HG03575 (cell line): ENCODE measurements at regions not wholly inside any gene's neighbourhood (a gene's known extent, or its start where the extent isn't known, plus 50 kb on each side); places are given as distances from the start of the nearest gene placed in this dataset.
"Not testable (repeated sequence)": the region's sequence is repeated elsewhere in the genome, so short reads cannot be mapped to it uniquely, and the experiment has no call there.

Experiments used
- ATAC-seq: cut with Tn5 transposase; IDR thresholded peaks from one replicate; pipeline ENCODE4 v1.9.1; 2021; ENCODE audit not compliant: unreplicated experiment, insufficient number of reproducible peaks, low FRiP score; ENCODE audit errors: extremely low read depth

DNA sequence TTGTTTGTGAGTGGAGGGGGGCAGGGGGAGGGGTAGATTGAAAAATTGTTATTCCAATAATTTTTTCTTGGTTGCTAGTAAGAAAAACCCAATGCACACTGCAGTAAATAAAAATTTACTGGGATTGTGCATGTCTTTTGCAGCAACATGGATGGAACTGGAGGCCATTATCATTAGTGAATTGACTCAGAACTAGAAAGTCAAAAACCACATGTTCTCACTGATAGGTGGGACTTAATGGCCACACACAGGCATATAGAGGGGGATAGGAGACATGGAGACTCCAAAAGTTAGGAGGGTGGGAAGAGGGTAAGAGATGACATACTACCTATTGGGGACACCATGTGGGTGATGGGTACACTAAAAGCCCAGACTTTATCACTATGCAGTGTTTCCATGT lies 67.2 kb downstream of the BUB3 start:
- ATAC-seq: no peak

DNA sequence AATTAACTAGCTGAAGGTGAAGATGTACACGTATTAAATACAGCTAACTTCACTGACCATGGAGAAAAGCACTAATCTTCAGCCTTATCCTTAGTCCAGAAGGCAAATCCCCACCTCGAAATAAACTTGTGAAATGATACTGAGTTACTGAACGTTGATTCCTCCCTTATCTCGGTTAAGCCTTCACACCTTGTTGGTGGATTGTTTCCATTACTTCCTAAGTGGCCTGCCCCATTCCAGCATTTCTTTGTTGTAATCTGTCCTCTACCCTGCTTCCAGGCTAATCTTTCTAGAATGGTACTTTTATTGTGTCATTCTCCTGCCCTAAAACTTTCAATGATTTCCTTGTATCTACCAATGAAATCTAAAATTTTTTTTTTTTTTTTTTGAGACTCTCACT lies 68.6 kb downstream of the BUB3 start:
- no peak for ATAC-seq

DNA sequence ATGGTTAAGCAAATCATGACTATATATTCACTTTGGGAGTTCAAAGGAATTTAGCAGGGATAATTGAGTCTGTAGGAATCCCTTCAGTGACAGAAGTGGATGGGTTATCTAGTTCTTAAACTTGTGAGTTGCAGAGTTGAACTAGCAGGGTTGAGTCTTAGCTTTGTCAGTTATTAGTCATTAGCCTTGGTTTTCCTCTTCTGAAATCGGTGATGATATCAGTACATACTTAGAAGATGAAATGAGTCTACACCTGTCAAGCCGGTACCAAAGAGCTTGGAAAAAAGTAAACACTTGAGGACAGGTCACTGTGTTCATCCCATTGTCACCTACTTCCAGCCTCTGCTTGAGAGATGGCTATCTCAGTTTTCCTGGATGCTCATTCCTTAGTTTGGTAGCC lies 73.5 kb downstream of the BUB3 start:
- ATAC-seq: no peak

DNA sequence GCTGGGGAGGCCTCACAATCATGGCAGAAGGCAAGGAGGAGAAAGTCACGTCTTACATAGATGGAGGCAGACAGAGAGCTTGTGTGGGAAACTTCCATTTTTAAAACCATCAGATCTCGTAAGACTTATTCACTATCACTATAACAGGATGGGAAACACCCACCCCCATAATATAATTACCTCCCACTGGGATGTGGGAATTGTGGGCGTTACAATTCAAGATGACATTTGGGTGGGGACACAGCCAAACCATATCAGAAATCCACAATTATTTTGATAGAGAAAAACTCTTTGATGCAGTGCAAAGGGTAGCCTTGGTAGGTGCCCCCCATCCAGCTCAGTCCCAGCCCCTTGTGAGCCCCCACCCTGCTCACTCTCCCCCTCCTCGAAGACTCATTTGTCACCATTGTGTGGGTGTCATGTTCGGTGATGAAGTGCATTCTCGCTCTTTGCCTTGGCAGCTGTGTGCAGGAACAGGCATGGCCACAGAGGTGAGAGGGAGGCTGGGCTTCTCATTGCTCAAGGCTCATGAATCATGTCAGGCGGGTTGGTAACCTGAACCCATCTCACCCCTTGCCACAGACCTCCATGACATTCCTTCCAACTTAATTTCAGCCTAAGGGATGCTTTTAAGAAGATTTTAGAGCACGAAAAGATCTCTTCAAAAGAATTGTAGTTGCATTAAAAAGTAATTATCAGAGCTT lies 75.9 kb downstream of the BUB3 start:
- ATAC-seq: no peak

DNA sequence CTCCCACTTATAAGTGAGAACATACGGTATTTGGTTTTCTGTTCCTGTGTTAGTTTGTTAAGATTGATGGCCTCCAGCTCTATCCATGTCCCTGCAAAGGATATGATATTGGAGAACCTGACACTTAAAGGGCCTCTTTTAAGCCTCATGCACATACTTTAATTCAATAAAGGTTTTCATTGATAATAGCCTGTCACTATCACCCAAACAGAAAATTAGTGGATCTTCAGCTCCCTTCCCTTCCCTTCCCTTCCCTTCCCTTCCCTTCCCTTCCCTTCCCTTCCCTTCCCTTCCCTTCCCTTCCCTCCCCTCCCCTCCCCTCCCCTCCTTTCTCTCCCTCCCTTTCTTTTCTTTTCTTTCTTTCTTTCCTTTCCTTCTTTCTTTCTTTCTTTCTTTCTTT lies 78.7 kb downstream of the BUB3 start:
- not testable (repeated sequence) for ATAC-seq

DNA sequence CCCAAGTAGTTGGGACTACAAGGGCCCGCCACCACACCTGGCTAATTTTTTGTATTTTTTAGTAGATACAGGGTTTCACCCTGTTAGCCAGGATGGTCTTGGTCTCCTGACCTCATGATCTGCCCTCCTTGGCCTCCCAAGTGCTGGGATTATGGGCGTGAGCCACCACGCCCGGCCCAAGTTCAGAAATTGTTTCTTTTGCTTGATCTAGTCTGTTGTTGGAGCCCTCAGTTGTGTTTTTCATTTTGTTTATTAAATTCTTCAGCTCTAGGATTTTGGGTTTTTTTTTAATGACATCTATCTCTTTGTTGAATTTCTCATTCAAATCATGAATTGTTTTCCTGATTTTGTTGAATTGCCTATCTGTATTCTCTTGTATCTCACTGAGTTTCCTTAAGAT lies 80.8 kb downstream of the BUB3 start:
- ATAC-seq: not testable (repeated sequence)

DNA sequence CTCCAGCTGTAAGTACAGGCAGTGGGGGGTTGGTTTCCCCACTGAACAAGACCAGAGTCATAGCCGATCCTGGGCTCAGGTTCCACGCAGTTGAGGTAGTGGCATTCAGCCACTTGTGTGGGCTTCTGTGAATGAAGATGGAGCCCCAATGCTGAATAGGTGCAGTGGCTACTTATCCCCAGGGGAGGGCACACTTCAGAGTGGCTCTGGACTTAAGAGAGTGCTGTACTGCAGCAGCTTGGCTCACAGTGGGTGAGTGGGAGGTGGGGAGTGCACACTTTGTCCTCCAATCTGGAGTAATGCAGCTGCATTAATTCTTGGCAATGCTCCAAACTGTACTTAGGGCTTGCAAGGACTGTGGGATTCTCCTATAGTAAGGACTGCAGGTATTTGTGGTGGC lies 81.9 kb downstream of the BUB3 start:
- ATAC-seq: no peak

DNA sequence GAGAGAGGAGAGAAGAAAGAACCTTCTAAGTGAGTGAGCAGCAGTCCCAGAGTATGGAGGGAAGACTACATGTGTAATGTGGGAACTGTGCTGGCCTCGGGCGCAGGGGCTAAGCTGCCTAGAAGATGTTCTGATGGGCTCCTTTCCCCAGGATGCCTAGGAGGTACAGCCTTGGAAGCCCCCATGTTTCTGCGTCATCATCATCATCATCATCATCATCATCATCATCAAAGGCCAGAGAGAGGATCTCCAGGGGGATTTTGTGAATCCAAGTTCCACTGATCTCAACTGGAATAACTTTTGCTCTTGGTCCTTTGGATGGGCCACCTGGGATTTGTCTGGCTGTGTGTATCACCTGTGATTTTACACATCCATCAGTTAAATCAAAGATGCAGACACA lies 86.0 kb downstream of the BUB3 start:
- no peak for ATAC-seq

DNA sequence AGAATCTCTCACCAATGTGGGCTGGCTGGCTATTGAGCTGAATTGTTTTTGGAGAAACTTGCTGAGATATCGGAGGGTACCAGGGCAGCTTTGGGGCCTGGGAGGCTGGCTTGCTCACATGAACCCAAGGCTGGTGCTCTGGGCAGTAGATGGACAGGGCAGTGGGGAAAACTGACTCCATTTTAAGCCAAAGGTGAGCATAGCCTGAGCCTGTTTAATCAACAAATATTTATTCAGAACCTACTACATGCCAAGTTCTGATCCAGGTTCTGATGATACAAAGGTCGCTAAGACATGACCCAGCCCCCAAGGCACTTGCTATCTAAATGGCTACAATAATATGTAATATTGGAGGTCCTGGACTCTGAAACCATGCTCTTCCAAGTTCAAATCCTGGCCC lies 86.6 kb downstream of the BUB3 start:
- ATAC-seq: no peak

DNA sequence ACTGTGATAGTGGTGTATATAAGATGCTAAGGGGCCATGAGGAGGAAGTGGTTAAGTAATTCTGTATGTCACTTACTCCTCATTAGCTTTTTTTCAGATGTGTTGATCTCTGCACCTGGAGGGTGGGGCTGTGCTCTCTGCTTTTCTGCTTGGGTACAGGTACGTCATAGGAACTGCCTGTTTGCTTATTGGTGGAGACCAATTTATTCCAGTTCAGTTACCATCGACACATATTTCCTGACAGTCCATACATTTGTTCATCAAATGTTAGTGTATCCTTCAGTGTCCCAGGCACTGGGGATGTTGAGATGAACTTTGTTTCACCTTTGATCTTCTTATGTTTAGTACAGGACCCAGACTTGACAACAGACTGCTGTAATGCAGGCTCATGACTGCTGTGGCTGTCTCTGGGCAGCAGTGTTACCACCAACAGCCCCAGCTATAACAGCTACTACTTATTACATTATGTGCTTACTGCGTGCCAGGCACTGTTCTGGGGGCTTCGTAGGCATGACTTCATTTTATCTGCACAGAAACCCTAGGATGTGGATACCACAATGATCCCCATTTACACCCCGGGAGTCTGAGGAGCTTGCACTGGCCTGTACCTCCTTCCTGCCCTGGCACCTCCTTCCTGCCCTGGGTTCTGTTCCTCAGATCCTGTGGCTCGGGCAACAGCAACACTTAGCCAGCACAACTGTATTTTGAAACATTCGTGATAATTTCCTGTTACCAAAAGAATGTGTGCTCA lies 87.4 kb downstream of the BUB3 start:
- no peak for ATAC-seq

DNA sequence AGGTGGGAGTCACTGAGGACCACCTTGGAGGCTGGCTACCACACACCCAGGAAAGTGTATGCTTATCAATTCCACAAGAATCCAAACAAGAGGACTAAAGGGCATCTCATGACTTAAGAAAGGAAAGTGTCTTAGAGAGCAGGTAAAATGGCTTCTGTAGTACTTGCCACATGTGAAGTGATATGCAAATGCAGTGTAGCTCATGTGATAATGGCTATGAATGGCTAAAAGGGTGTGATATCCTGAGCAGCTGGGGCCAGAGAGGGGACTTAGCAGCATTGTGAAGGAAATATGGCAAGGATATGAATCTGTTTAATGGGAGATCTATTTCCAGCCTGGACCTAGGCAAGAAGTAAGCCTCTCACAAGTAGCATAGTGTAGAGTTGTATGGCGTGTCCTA lies 90.5 kb downstream of the BUB3 start:
- no peak for ATAC-seq

DNA sequence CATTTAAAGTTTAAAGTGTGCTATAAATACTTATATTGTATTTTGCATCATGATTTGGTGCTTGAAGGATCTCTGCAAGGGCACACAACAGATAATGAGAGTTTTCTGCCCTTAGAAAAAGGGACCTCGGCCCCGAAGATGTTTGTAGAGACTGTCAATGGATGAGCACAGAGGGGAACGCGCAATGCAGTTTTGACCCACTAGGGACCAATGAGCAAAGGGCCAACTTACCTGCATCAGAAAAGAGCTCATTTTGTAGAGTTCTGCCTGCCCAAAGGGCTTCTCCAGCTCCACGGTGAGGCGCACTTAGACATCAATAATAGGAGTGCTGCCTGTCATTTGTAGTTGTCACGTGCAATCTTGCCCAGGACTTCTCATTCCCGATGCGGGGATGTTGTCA lies 91.1 kb downstream of the BUB3 start:
- ATAC-seq: no peak

DNA sequence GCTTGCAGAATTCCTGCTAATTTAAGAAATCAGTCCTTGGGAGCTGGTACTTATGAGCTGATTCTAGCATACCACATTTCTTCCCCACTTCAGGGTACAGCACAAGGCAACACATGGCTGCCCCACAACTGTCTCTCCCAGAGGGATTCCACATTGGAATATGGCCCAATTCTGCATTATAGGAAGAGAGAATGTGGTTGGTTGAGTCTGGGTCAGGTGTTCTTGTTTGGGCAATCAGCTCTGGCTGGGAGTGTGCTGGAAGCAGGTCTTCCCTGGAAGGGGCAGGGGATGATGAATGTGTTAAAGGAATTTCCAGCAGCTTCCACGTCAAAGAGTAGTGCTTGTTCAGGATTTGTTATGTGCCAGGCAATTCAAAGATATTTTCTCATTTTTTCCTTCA lies 95.7 kb downstream of the BUB3 start:
- ATAC-seq: no peak

DNA sequence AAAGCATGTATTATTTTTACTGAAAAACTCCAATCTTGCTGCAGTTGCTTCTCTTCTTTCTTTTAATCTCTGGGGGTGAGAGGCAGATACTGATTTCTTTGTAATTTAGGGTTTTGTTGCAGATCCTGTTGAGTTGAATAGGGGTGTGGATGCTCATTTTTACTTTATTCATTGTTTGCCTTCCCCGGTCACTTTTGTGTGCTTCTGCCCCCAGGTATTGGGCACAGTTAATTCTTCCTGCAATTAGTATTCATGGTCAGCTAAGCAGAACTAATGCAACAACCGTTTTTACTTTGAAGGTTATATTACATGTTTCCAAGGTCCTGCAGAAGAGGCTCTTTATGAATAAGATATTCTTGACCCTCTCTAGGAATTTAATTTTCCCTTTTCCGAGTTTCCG lies 96.4 kb downstream of the BUB3 start:
- ATAC-seq: no peak

DNA sequence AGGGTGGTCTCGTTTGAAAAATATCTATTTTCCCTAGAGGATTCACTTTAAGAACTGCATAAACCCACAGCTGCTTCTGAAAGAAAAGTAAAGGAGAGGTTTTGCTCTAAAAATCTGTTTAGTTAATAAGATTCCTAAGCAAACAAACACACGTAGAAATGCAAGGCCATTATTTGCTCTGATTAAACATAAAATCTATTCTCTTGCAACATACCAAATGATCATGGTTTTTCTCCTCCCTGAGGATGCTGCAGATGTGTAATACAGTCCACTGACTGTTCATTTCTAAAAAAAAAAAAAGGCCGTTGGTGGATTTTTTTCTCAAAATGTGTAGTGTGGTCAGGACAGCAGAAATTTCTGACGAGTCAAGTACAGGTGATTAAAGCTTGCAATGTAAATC lies 98.6 kb downstream of the BUB3 start:
- ATAC-seq: no peak

DNA sequence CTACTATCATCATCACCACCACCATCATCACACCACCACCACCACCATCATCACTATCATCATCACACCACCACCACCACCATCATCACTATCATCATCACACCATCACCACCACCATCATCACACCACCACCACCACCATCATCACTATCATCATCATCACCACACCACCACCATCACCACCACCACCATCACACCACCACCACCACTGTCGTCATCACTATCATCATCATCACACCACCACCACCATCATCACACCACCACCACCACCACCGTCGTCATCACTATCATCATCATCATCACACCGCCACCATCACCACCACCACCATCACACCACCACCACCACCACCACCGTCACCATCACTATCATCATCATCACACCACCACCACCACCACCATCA lies 100.1 kb downstream of the BUB3 start:
- ATAC-seq: not testable (repeated sequence)

DNA sequence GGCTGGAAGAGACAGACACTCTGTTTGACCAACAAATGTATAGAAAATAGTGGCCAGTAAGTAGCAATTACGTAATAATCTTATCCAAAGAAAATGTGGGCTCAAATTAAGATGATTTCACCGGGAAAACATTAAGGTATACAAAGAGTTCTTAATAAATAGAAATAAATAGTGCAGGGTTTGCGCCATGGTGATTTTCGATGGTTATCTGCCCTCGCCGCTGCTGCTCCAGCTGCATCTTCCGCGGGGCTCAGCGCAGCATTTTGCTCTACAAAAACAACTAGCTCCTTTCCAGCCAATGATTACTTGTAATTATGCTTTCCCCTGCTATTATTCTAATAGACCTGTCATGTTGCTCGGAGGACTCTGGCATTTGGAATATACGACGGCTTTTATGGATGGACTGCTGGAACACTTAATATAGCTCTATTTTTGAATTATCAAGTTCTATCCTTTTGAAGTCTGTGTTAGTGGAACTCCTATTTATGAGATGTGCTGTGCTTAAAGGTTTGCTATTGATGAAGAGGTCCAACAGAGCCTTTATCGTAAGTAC lies 103.8 kb downstream of the BUB3 start:
- ATAC-seq: no peak

DNA sequence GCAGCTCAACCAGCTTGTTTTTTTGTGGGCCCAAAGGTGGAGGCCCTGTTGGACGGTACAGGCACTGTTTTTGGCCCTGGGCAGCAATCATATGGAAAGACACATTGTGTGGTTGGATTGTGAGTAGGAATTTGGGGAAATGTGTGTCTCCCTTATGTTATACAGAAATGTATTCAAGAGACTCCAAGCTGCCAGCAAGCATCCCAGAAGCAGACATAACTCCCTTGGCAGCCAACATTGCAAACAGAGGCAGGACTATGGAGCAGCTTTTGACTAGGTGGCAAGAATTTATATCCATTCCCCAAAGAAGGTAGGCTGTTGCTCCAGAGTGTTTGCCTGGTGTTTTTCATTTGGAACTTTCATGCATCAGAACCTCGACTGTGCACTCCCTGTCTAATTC lies 104.9 kb downstream of the BUB3 start:
- ATAC-seq: no peak

DNA sequence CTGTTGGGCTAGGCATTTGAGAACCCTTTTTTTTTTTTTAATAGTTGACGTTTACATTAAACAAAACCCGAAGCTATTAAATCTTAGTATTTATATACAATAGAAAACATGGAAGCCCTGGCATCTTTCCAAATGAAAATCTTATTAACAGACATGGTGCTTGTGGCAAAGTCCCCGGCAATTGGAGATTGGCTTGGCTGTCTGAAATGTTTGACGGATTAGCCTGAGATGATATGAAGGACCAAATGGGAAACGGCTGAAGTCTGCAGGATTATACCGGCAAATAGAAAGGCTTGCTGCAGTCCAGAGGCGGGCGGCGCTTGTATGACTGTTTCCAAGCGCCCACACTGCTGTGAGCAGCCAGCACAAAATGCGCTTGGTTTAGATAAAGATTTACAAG lies 105.6 kb downstream of the BUB3 start:
- ATAC-seq: no peak

DNA sequence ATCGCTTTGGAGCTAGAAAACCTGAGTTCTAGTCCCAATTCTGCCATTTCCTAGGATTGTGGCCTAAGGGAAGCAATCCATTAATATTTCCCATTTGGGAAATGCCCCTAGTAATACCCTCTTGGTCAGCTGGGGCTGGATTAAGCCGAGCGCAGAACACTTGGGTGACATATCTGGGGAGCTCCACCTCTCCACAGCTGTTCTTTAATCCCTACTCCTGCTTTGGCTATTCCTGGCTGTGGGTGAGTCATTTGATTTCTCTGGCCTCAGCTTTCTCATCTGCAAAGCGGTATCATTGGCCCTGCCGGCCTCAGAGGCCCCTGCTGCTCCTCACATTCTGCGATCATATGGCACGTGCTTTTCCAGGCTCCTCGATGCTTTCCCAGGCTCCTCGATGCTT lies 108.3 kb downstream of the BUB3 start:
- ATAC-seq: no peak

DNA sequence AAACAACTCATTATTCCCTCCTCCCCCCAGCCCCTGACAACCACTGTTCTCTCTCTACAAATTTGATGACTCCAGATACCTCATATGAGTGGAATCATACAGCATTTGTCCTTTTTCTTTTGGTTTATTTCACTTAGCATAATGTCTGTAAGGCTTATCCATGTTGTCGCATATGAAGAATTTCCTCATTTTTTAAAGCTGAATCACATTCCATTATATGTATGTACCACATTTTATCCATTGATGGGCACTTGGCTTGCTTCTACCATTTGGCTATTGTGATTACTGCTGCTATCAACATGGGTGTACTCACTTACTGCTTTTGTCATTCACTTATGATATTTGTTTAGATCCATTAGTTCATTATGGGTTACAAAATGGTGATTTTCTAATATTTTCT lies 112.8 kb downstream of the BUB3 start:
- ATAC-seq: no peak
